Erythroblast (primary cell): ENCODE measurements at regions not wholly inside any gene's neighbourhood (a gene's known extent, or its start where the extent isn't known, plus 50 kb on each side); places are given as distances from the start of the nearest gene placed in this dataset.

Experiments used
- GATA1 ChIP-seq: IDR thresholded peaks from 2 replicates; pipeline ENCODE4 v1.6.1; 2011; ENCODE audit warnings: low read depth, mild to moderate bottlenecking, control low read depth, low read length, moderate library complexity
- POLR2A ChIP-seq: IDR thresholded peaks from 2 replicates; pipeline ENCODE4 v1.6.1; 2011; ENCODE audit warnings: mild to moderate bottlenecking, low read length

DNA sequence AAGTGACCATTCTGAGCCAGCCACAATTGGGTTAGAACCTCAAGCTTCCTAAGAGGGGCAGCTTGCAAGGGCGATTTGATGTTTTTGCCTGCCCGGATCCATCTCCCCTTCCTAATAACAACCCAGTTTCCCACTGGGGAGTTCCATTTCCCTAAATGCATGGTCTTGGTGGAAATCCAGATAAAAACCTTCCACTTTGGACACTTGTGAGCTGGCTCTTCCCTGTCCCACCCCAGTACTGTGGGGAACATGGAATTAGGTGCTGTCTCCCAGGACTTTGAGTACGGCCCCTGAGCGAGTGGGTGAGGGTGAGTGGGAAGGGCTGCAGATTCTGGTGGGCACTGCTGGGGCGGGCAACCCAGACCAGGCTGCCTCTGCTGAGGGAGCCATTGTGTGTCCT is 122.3 kb downstream of the DDX1 start:
- TF ChIP-seq POLR2A (no peak), GATA1 (no peak)
